ENCODE measurements at regions not wholly inside any gene's neighbourhood (a gene's known extent, or its start where the extent isn't known, plus 50 kb on each side); places are given as distances from the start of the nearest gene placed in this dataset.

DNA sequence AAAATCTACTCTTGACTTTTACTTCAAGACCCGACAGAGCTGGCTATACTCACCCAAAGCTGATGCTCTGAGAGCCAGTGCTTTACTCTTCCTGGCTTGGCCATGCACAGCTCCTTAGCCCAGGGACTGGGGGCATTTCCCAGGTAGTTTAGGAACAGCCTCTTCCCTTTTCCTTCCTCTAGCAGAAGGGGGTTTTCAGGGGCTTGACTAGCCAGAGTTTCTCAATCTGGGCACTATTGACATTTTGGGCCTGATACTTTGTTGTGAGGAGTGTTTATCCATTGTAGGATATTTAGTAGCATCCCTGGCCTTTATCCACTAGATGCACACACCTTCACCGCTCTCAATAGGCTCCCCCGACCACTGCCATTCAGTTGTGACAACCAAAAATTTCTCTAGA is 50.0 kb upstream of the RFX3 start:
- TF ChIP-seq, protein P1, sequence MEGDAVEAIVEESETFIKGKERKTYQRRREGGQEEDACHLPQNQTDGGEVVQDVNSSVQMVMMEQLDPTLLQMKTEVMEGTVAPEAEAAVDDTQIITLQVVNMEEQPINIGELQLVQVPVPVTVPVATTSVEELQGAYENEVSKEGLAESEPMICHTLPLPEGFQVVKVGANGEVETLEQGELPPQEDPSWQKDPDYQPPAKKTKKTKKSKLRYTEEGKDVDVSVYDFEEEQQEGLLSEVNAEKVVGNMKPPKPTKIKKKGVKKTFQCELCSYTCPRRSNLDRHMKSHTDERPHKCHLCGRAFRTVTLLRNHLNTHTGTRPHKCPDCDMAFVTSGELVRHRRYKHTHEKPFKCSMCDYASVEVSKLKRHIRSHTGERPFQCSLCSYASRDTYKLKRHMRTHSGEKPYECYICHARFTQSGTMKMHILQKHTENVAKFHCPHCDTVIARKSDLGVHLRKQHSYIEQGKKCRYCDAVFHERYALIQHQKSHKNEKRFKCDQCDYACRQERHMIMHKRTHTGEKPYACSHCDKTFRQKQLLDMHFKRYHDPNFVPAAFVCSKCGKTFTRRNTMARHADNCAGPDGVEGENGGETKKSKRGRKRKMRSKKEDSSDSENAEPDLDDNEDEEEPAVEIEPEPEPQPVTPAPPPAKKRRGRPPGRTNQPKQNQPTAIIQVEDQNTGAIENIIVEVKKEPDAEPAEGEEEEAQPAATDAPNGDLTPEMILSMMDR (IDR thresholded peaks at IDR 0.05) = no peak
- TF ChIP-seq EZH2 (IDR thresholded peaks at IDR 0.05; ENCODE audit: borderline replicate concordance, insufficient read depth, low read depth, low read length, poor library complexity, severe bottlenecking) = no peak

All from B cell (primary cell).